Tibial artery (tissue), 4 donors: ENCODE measurements at regions not wholly inside any gene's neighbourhood (a gene's known extent, or its start where the extent isn't known, plus 50 kb on each side); places are given as distances from the start of the nearest gene placed in this dataset.

Source experiments
- DNase-seq, 2 donors: peaks; one replicate each; pipeline ENCODE4 v3.0.0-alpha.2; 2019
- H3K27ac ChIP-seq, 2 donors: fragments of 200-600 bp; sonication (generic) in 1 of 2; 1 replicate in 1 of 2; 2 replicates in 1 of 2; pipeline ENCODE4 v1.5.1; 2018 to 2019; ENCODE audit warnings: mild to moderate bottlenecking in 1 of 2
- H3K27me3 ChIP-seq, 2 donors: fragments of 200-600 bp; sonication (generic) in 1 of 2; one replicate each; pipeline versions ENCODE4 v1.5.1 to v1.6.0; 2016 to 2019
- H3K36me3 ChIP-seq, 3 donors: fragments of 200-600 bp; sonication (generic) in 2 of 3; one replicate each; pipeline ENCODE4 v1.5.1; 2016 to 2019; ENCODE audit warnings: mild to moderate bottlenecking in 2 of 3
- H3K4me1 ChIP-seq, 4 donors: fragments of 200-600 bp; sonication (generic) in 2 of 4; 1 replicate in 3 of 4; 2 replicates in 1 of 4; pipeline ENCODE4 v1.5.1; 2016 to 2019
- H3K4me3 ChIP-seq, 2 donors: fragments of 200-600 bp; sonication (generic) in 1 of 2; 1 replicate in 1 of 2; 2 replicates in 1 of 2; pipeline ENCODE4 v1.5.1; 2018 to 2019; ENCODE audit warnings: mild to moderate bottlenecking in 2 of 2
- H3K9me3 ChIP-seq, 3 donors: fragments of 200-600 bp; sonication (generic) in 1 of 3; one replicate each; pipeline ENCODE4 v1.5.1; 2016 to 2019
- CTCF ChIP-seq, 2 experiments: fragments of 200-600 bp in 1 of 2; fragments of 450-650 bp in 1 of 2; IDR thresholded peaks; one replicate each; pipeline ENCODE4 v1.5.1; 2017 to 2019; ENCODE audit warnings: antibody characterized with exemption in 2 of 2, mild to moderate bottlenecking in 1 of 2, moderate library complexity in 1 of 2
- intact Hi-C: fragments of 100-400 bp; cut with DNase I; formaldehyde crosslinking; loops from one replicate; pipeline ENCODE4 v1.15.0; 2023; ENCODE audit warnings: low total_unique reads

DNA sequence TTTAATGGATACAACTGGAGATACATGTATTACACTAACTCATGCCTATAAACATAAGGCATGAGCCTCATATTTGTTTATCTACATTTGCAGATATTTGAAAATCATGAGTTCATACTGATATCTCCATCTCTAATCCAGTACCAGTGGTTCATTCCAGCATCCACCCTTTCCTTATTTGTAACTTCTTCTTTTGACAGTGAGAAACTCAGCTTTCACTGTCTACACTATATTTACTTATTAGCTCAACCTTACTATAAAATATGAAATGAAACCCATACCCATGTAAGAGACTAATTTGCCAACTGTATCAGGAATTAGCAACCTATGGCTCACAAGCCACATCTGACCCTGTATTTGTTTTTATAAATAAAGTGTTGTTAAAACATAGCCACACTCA is 161.9 kb upstream of the GPRIN3 start:
- intact Hi-C loops: no loop called here
- DNase-seq: no peak
- Histone ChIP-seq H3K4me1 (peaks cover 0 to 6% (median 0%) of the 10 kb centered on the region in 4 donors), H3K36me3 (no peaks in the 10 kb centered on the region), H3K27ac (no peak overlapping the region), H3K27me3 (no peaks in the 10 kb centered on the region), H3K4me3 (no peak overlapping the region), H3K9me3 (no peaks in the 10 kb centered on the region)
- no peak for TF ChIP-seq CTCF (IDR thresholded peaks at IDR 0.05)

- intact Hi-C loops: no loop called here
- no peak for DNase-seq
- Histone ChIP-seq H3K27me3 (no peaks in the 10 kb centered on the region), H3K27ac (no peak overlapping the region), H3K4me3 (no peak overlapping the region), H3K4me1 (peaks cover 0 to 6% (median 0%) of the 10 kb centered on the region in 4 donors), H3K36me3 (no peaks in the 10 kb centered on the region), H3K9me3 (no peaks in the 10 kb centered on the region)
- no peak for TF ChIP-seq CTCF (IDR thresholded peaks at IDR 0.05)
These were observed 161.0 kb upstream of the GPRIN3 start for GRCh38 chr4:89468602-89469001.

- intact Hi-C loops: no loop called here
- no peak overlapping the region for H3K27ac ChIP-seq
- no peak for DNase-seq
- no peaks in the 10 kb centered on the region for H3K36me3 ChIP-seq
- H3K4me1 ChIP-seq: no peaks in the 10 kb centered on the region
- no peaks in the 10 kb centered on the region for H3K9me3 ChIP-seq
- H3K4me3 ChIP-seq: no peak overlapping the region
- no peaks in the 10 kb centered on the region for H3K27me3 ChIP-seq
- no peak for TF ChIP-seq CTCF (IDR thresholded peaks at IDR 0.05)
These were observed 155.7 kb upstream of the GPRIN3 start for GRCh38 chr4:89463341-89463740.

GRCh38 chr4:89447543-89447942 is 139.9 kb upstream of the GPRIN3 start:
- no peak overlapping the region for H3K4me3 ChIP-seq
- TF ChIP-seq CTCF (IDR thresholded peaks at IDR 0.05): no peak
- H3K4me1 ChIP-seq: no peaks in the 10 kb centered on the region
- H3K36me3 ChIP-seq: no peaks in the 10 kb centered on the region
- DNase-seq: no peak
- intact Hi-C loops: no loop called here
- peaks cover 0 to 21% (median 17%) of the 10 kb centered on the region in 3 donors for H3K9me3 ChIP-seq
- no peak overlapping the region for H3K27ac ChIP-seq
- H3K27me3 ChIP-seq: no peaks in the 10 kb centered on the region

- no peak for TF ChIP-seq CTCF (IDR thresholded peaks at IDR 0.05)
- Histone ChIP-seq H3K9me3 (peaks cover 0 to 21% (median 17%) of the 10 kb centered on the region in 3 donors), H3K36me3 (no peaks in the 10 kb centered on the region), H3K27ac (no peak overlapping the region), H3K4me1 (no peaks in the 10 kb centered on the region), H3K27me3 (no peaks in the 10 kb centered on the region), H3K4me3 (no peak overlapping the region)
- intact Hi-C loops: no loop called here
- no peak for DNase-seq
These were observed 138.6 kb upstream of the GPRIN3 start for GRCh38 chr4:89446193-89446592.

GRCh38 chr4:89439533-89439932 is 131.9 kb upstream of the GPRIN3 start:
- Histone ChIP-seq H3K4me1 (no peaks in the 10 kb centered on the region), H3K9me3 (no peaks in the 10 kb centered on the region), H3K27ac (no peak overlapping the region), H3K36me3 (no peaks in the 10 kb centered on the region), H3K4me3 (no peak overlapping the region), H3K27me3 (no peaks in the 10 kb centered on the region)
- no peak for TF ChIP-seq CTCF (IDR thresholded peaks at IDR 0.05)
- DNase-seq: no peak
- intact Hi-C loops: loop anchor here (10.0 kb wide), 1 partner anchor 215 kb away; no protein-coding TSS in a partner anchor
